SK-N-MC (cell line): ENCODE measurements at regions not wholly inside any gene's neighbourhood (a gene's known extent, or its start where the extent isn't known, plus 50 kb on each side); places are given as distances from the start of the nearest gene placed in this dataset.

Experiments
- DNase-seq: peaks from one replicate; pipeline ENCODE4 v3.0.0-alpha.2; 2011; ENCODE audit warnings: low read depth, low spot score
- H3K27ac ChIP-seq: fragments of 200-600 bp; sonication (generic); 2 replicates; pipeline ENCODE4 v1.5.1; 2016; ENCODE audit warnings: mixed run types
- H3K36me3 ChIP-seq: fragments of 200-600 bp; sonication (generic); 2 replicates; pipeline ENCODE4 v1.6.1; 2017; ENCODE audit warnings: antibody characterized with exemption, low read length, mixed read lengths; ENCODE audit not compliant: insufficient read depth
- H3K4me3 ChIP-seq: fragments of 200-600 bp; sonication (generic); 2 replicates; pipeline ENCODE4 v1.5.1; 2016
- H3K9ac ChIP-seq: fragments of 200-600 bp; sonication (generic); 2 replicates; pipeline ENCODE4 v1.8.0; 2017; ENCODE audit warnings: mixed run types, mixed read lengths; ENCODE audit not compliant: insufficient read length
- H3K9me3 ChIP-seq: fragments of 200-600 bp; sonication (generic); 2 replicates; pipeline ENCODE4 v1.6.1; 2017; ENCODE audit warnings: low read depth, mild to moderate bottlenecking, antibody characterized with exemption, low read length, moderate library complexity, mixed read lengths
- EZH2 ChIP-seq: fragments of 200-600 bp; sonication (generic); IDR thresholded peaks from one replicate; pipeline ENCODE4 v1.6.1; 2017; ENCODE audit warnings: antibody characterized with exemption
- FOXP2 ChIP-seq: optimal IDR thresholded peaks from 2 replicates; pipeline ENCODE3; 2011; ENCODE audit warnings: mild to moderate bottlenecking, moderate library complexity; ENCODE audit not compliant: insufficient read depth; ENCODE audit errors: extremely low read length, control extremely low read depth
- POLR2AphosphoS5 ChIP-seq: IDR thresholded peaks from 2 replicates; pipeline ENCODE4 v1.6.1; 2012; ENCODE audit warnings: mild to moderate bottlenecking, low read depth, low read length, borderline replicate concordance

DNA sequence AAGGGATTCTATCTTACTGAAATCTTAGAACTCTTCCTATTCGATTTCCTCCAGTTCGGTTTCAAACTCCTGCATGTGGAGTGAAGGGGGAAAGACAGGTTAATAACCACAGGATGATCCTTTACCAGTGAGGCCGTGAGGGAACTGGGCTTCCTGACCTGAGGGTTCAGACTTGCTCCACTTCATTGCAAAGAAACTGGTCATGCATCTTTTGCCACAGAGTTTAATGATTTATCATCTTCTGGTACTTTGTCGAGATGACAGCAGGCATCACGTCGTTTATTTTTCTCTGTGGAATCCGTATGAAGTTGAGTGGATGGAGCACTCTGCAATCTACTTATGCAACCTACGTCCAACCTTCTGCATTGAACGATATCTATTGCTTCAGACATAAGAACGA, 145.9 kb upstream of the NLGN4X start:
- no peak overlapping the region for H3K4me3 ChIP-seq
- no peak for DNase-seq
- H3K9ac ChIP-seq = no peak overlapping the region
- no peaks in the 10 kb centered on the region for H3K9me3 ChIP-seq
- no peaks in the 10 kb centered on the region for H3K36me3 ChIP-seq
- H3K27ac ChIP-seq = no peak overlapping the region
- TF ChIP-seq POLR2AphosphoS5 (no peak), FOXP2 (no peak), EZH2 (no peak)

DNA sequence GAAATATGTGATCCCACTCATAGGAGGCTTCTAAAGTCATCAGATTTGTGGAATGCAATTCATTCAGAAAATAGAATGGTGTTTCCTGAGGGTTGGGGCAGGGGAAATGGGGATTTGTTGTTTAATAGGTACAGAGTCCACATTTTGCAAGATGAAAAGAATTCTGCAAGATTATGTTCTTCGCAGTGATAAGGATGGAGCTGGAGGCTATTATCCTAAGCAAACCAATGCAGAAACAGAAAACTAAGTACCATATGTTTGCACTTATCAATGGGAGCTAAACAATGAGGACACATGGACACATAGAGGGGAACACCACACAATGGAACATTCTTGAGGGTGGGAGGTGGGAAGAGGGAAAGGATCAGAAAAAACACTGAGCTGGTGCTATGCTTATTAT, 144.3 kb upstream of the NLGN4X start:
- peak; percentile 30 for DNase-seq
- Histone ChIP-seq H3K9me3 (no peaks in the 10 kb centered on the region), H3K9ac (no peak overlapping the region), H3K27ac (peak overlapping the region; percentile 35; the same call in 1 of the 2 replicates), H3K4me3 (no peak overlapping the region), H3K36me3 (no peaks in the 10 kb centered on the region)
- no peak for TF ChIP-seq EZH2
- no peak for TF ChIP-seq POLR2AphosphoS5
- no peak for TF ChIP-seq FOXP2

DNA sequence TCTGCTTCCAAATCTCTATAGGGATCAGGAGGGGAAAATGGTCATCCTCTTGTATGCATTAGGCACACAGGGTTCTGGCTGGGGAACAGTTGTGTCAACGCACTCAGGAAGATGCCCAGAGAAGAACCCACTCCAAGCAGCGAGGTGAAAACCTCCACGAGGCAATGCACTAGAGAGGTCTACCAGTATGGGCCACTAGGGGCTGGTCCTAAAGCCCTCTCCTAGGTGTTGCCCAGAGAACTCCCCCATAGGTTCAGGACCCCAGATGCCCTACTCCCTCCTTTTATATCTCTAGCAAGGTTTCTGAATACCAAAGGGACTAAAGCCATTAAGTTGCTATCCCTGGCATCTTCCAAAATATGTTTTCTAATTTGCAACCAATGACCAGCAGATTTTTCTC, 142.7 kb upstream of the NLGN4X start:
- DNase-seq = no peak
- no peaks in the 10 kb centered on the region for H3K36me3 ChIP-seq
- TF ChIP-seq FOXP2 (no peak), POLR2AphosphoS5 (no peak), EZH2 (no peak)
- H3K9me3 ChIP-seq = no peaks in the 10 kb centered on the region
- no peak overlapping the region for H3K9ac ChIP-seq
- H3K4me3 ChIP-seq = no peak overlapping the region
- no peak overlapping the region for H3K27ac ChIP-seq

DNA sequence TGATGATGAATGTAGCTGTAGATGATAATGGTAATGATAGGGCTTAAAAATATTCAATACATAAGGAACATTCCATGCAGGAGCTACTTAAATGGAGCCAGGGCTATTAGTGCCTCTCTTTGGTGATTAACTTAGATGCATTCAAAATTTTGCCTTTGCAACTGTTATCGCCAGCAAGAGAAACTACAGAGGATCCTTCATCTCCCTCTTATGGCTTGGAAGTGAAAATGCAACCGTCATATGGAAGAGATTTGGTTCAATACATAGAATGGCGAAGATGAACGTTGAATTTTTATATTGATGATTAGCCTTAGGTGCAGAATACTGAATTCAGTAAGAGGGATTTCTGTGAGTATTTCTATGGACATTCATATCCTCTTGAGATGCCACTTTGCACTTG, 134.5 kb upstream of the NLGN4X start:
- no peak for DNase-seq
- H3K36me3 ChIP-seq = no peaks in the 10 kb centered on the region
- H3K9me3 ChIP-seq = no peaks in the 10 kb centered on the region
- TF ChIP-seq EZH2 (no peak), POLR2AphosphoS5 (no peak), FOXP2 (no peak)
- no peak overlapping the region for H3K27ac ChIP-seq
- H3K9ac ChIP-seq = no peak overlapping the region
- no peak overlapping the region for H3K4me3 ChIP-seq

DNA sequence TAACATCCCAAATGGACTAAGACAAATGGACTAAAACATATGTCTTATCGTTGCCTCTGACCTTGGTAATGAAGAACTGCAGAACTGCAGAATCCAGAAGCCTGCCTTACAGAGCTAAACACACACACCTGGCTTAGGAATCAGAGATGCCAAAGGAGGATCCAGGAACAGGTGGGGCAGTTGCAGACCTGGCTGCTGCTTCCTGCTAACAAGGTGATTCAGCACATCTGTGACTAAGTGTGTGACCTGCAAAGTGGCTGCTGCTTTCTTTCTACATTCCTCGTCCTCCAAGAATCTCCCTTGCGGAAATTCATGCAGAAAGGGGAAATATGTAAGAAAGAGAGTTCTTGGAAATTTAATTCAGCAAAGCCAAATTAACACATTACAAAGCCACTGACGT, 96.8 kb upstream of the NLGN4X start:
- Histone ChIP-seq H3K9me3 (no peaks in the 10 kb centered on the region), H3K36me3 (no peaks in the 10 kb centered on the region), H3K4me3 (no peak overlapping the region), H3K9ac (no peak overlapping the region), H3K27ac (no peak overlapping the region)
- no peak for DNase-seq
- TF ChIP-seq POLR2AphosphoS5 = no peak
- no peak for TF ChIP-seq FOXP2
- no peak for TF ChIP-seq EZH2

DNA sequence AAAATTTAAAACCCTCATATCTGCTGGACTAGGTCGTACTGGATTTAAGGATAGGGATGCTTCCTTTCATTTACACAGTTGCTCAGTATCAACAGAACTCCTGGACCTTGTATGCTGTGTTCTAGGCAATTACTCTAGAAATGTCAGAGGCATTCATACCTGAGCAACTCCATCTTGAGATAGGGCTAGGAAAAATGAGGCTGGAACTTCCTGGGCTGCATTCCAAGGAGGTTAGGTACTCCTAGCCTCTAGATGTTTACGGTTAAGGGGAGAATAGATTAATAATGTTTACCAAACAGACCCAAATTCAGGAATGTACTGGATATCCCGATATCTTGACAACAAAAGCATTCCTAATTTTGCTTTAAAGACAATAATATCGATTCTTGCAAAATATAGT, 84.7 kb upstream of the NLGN4X start:
- H3K9me3 ChIP-seq = no peaks in the 10 kb centered on the region
- no peak overlapping the region for H3K9ac ChIP-seq
- no peak overlapping the region for H3K4me3 ChIP-seq
- no peak overlapping the region for H3K27ac ChIP-seq
- no peak for TF ChIP-seq POLR2AphosphoS5
- TF ChIP-seq EZH2 = no peak
- no peaks in the 10 kb centered on the region for H3K36me3 ChIP-seq
- no peak for DNase-seq

DNA sequence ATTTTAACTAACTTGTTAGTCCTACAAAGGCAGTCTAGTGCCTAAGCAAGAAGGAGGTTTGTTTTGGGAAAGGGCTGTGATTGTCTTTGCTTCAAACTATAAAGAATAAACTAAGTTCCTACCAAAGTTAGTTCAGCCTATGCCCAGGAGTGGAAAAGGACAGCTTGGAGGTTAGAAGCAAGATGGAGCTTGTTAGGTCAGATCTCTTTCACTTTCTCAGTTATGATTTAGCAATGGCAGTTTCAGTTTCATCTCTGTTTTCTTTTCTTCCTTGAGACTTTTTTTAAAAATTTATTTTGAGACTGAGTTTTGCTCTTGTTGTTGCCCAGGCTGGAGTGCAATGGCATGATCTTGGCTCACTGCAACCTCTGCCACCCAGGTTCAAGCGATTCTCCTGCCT, 82.9 kb upstream of the NLGN4X start:
- no peak for TF ChIP-seq FOXP2
- no peak for TF ChIP-seq EZH2
- TF ChIP-seq POLR2AphosphoS5 = no peak
- Histone ChIP-seq H3K4me3 (no peak overlapping the region), H3K36me3 (no peaks in the 10 kb centered on the region), H3K9me3 (no peaks in the 10 kb centered on the region), H3K9ac (no peak overlapping the region), H3K27ac (no peak overlapping the region)
- no peak for DNase-seq

DNA sequence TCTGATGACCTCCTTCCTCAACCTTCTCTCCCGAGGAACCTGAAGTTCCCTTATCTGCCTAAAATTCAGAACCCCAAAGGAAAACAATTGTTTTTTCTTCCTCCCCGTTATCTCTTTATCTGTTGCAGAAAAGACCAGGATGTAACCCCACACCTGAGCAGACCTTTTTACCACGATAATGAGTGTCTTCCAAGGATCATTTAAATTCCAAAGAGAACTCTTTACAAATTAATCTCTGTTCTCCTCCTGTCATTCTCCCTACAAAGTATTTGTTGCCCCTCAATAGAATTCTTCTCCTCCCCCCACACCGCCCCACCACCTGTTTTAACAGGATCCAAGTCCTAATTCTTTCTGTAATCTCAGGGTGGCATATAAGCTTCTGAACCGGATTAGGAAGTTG, 78.5 kb upstream of the NLGN4X start:
- H3K9ac ChIP-seq = no peak overlapping the region
- TF ChIP-seq FOXP2 (no peak), POLR2AphosphoS5 (no peak), EZH2 (no peak)
- no peak overlapping the region for H3K4me3 ChIP-seq
- DNase-seq = no peak
- no peak overlapping the region for H3K27ac ChIP-seq
- H3K36me3 ChIP-seq = no peaks in the 10 kb centered on the region
- no peaks in the 10 kb centered on the region for H3K9me3 ChIP-seq

DNA sequence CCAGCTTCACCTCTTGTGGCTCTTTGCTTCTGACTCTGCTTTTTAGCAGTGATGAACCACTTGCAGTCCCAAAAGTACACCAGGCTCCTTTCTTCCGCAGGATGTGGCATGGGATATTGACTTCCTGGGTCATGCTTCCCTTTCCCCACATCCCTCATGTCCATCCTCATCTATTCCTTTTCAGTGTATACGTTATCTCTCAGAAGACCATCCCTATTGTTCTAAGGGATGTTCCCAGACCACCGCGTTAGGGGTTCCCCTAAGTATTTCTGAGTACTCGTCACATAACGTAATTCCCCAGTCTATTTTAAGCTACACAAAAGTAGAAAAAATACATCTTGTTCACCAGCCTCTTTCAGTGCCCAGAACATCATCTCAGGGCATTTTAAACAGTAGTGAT, 71.1 kb upstream of the NLGN4X start:
- DNase-seq = no peak
- TF ChIP-seq POLR2AphosphoS5 = no peak
- TF ChIP-seq EZH2 = no peak
- no peak for TF ChIP-seq FOXP2

More for the DNA sequence above, 71.1 kb upstream of the NLGN4X start:
- Histone ChIP-seq H3K4me3 (no peak overlapping the region), H3K9ac (no peak overlapping the region), H3K9me3 (no peaks in the 10 kb centered on the region), H3K36me3 (no peaks in the 10 kb centered on the region), H3K27ac (no peak overlapping the region)
